GM20000 (cell line): ENCODE measurements at regions not wholly inside any gene's neighbourhood (a gene's known extent, or its start where the extent isn't known, plus 50 kb on each side); places are given as distances from the start of the nearest gene placed in this dataset.

Source experiments
- DNase-seq: peaks from one replicate; pipeline ENCODE4 v3.0.0; 2012; ENCODE audit warnings: low spot score
- CTCF ChIP-seq: IDR thresholded peaks from 2 replicates; pipeline ENCODE4 v1.5.1; 2012; ENCODE audit warnings: mild to moderate bottlenecking, control low read depth; ENCODE audit errors: extremely low read depth, missing control alignments

GRCh38 chr18:24877546-24877945 lies 417.1 kb downstream of the HRH4 start:
- no peak for TF ChIP-seq CTCF
- no peak for DNase-seq

GRCh38 chr18:24878289-24878688 lies 417.9 kb downstream of the HRH4 start:
- TF ChIP-seq CTCF: peak; percentile 40
- peak; percentile 16 for DNase-seq

- DNase-seq: no peak
- TF ChIP-seq CTCF: no peak
Measured at GRCh38 chr18:24885276-24885675, 424.8 kb downstream of the HRH4 start.

GRCh38 chr18:24894880-24895279 lies 434.4 kb downstream of the HRH4 start:
- TF ChIP-seq CTCF: no peak
- DNase-seq: no peak

- no peak for TF ChIP-seq CTCF
- DNase-seq: no peak
Measured at GRCh38 chr18:24897461-24897860, 437.0 kb downstream of the HRH4 start.

- no peak for DNase-seq
Measured at GRCh38 chr18:24910221-24910620, 441.7 kb downstream of the ZNF521 start.

GRCh38 chr18:24913507-24914170 lies 438.3 kb downstream of the ZNF521 start:
- no peak for DNase-seq
- no peak for TF ChIP-seq CTCF

More at GRCh38 chr18:24910221-24910620, 441.7 kb downstream of the ZNF521 start:
- no peak for TF ChIP-seq CTCF
